SIG-M5 (cell line): ENCODE measurements at regions not wholly inside any gene's neighbourhood (a gene's known extent, or its start where the extent isn't known, plus 50 kb on each side); places are given as distances from the start of the nearest gene placed in this dataset.
"Not testable (repeated sequence)": the region's sequence is repeated elsewhere in the genome, so short reads cannot be mapped to it uniquely, and the experiment has no call there.

Experiments used
- DNase-seq: peaks from one replicate; lab custom pipeline; 2025; lab: John Stamatoyannopoulos, UW

GRCh38 chr3:125697979-125698640 lies 102.8 kb upstream of the OSBPL11 start:
- not testable (repeated sequence) for DNase-seq

GRCh38 chr3:125715651-125716050 lies 120.4 kb upstream of the OSBPL11 start:
- no peak for DNase-seq

GRCh38 chr3:125732151-125732550 lies 136.9 kb upstream of the OSBPL11 start:
- not testable (repeated sequence) for DNase-seq

- DNase-seq, result not testable (repeated sequence)
Observed at GRCh38 chr3:125741991-125742718, 146.9 kb upstream of the OSBPL11 start.

GRCh38 chr3:125742845-125743244 lies 147.5 kb upstream of the OSBPL11 start:
- DNase-seq, result not testable (repeated sequence)

GRCh38 chr3:125757050-125757449 lies 161.8 kb upstream of the OSBPL11 start:
- not testable (repeated sequence) for DNase-seq

- not testable (repeated sequence) for DNase-seq
Observed at GRCh38 chr3:125758641-125759130, 163.4 kb upstream of the OSBPL11 start.

- not testable (repeated sequence) for DNase-seq
Observed at GRCh38 chr3:125762601-125763000, 167.3 kb upstream of the OSBPL11 start.

GRCh38 chr3:125766285-125766826 lies 171.1 kb upstream of the OSBPL11 start:
- not testable (repeated sequence) for DNase-seq

- DNase-seq, result not testable (repeated sequence)
Observed at GRCh38 chr3:125766931-125767330, 171.6 kb upstream of the OSBPL11 start.

GRCh38 chr3:125767641-125768040 lies 172.3 kb upstream of the OSBPL11 start:
- DNase-seq, result no peak

GRCh38 chr3:125768821-125769220 lies 173.5 kb upstream of the OSBPL11 start:
- not testable (repeated sequence) for DNase-seq

- not testable (repeated sequence) for DNase-seq
Observed at GRCh38 chr3:125771506-125771905, 176.2 kb upstream of the OSBPL11 start.

- DNase-seq, result not testable (repeated sequence)
Observed at GRCh38 chr3:125774433-125775034, 179.2 kb upstream of the OSBPL11 start.

- not testable (repeated sequence) for DNase-seq
Observed at GRCh38 chr3:125775106-125775505, 179.8 kb upstream of the OSBPL11 start.

GRCh38 chr3:125775606-125776294 lies 180.5 kb upstream of the OSBPL11 start:
- not testable (repeated sequence) for DNase-seq

- DNase-seq, result not testable (repeated sequence)
Observed at GRCh38 chr3:125779276-125779675, 184.0 kb upstream of the OSBPL11 start.

- DNase-seq, result not testable (repeated sequence)
Observed at GRCh38 chr3:125779918-125780317, 184.6 kb upstream of the OSBPL11 start.

- DNase-seq, result not testable (repeated sequence)
Observed at GRCh38 chr3:125781678-125782077, 186.4 kb upstream of the OSBPL11 start.

GRCh38 chr3:125790312-125790711 lies 178.7 kb upstream of the ROPN1B start:
- DNase-seq, result not testable (repeated sequence)

- DNase-seq, result not testable (repeated sequence)
Observed at GRCh38 chr3:125791021-125791420, 178.0 kb upstream of the ROPN1B start.

- DNase-seq, result not testable (repeated sequence)
Observed at GRCh38 chr3:125810010-125810409, 159.0 kb upstream of the ROPN1B start.
